WTC11 (cell line): ENCODE measurements at regions not wholly inside any gene's neighbourhood (a gene's known extent, or its start where the extent isn't known, plus 50 kb on each side); places are given as distances from the start of the nearest gene placed in this dataset.

Experiments
- ATF2 ChIP-seq: sonication (generic); formaldehyde crosslinking; IDR thresholded peaks from 2 replicates; pipeline ENCODE4 v1.8.1; 2022; ENCODE audit warnings: low read depth, missing genetic modification reagents, borderline replicate concordance
- ATF3 ChIP-seq: sonication (generic); formaldehyde crosslinking; conservative IDR thresholded peaks from 2 replicates; pipeline ENCODE4 v1.8.1; 2022; ENCODE audit warnings: mild to moderate bottlenecking, missing genetic modification reagents
- CDX4 ChIP-seq: fragments of 250-450 bp; sonication (Bioruptor Pico); IDR thresholded peaks from 2 replicates; pipeline ENCODE4 v1.9.0; 2021; ENCODE audit warnings: moderate library complexity, mild to moderate bottlenecking, inconsistent platforms, borderline replicate concordance
- CREM ChIP-seq: sonication (generic); formaldehyde crosslinking; IDR thresholded peaks from 2 replicates; pipeline ENCODE4 v1.8.1; 2022; ENCODE audit warnings: mild to moderate bottlenecking, missing genetic modification reagents, moderate library complexity
- CTCF ChIP-seq: fragments of 200-600 bp; IDR thresholded peaks from 2 replicates; pipeline ENCODE4 v1.8.0; 2022; ENCODE audit warnings: antibody characterized with exemption
- ESRRA ChIP-seq: sonication (generic); formaldehyde crosslinking; IDR thresholded peaks from 2 replicates; pipeline ENCODE4 v1.8.1; 2022; ENCODE audit warnings: mild to moderate bottlenecking, missing genetic modification reagents, borderline replicate concordance
- FOXJ3 ChIP-seq: sonication (generic); formaldehyde crosslinking; IDR thresholded peaks from 2 replicates; pipeline ENCODE4 v1.9.0; 2021; ENCODE audit warnings: missing genetic modification reagents, mild to moderate bottlenecking, borderline replicate concordance
- FOXK1 ChIP-seq: sonication (generic); formaldehyde crosslinking; IDR thresholded peaks from 2 replicates; pipeline ENCODE4 v1.8.0; 2022; ENCODE audit warnings: mild to moderate bottlenecking, moderate library complexity, missing genetic modification reagents
- HMGA2 ChIP-seq: fragments of 250-450 bp; sonication (Bioruptor Pico); IDR thresholded peaks from 2 replicates; pipeline ENCODE4 v1.4.0; 2021; ENCODE audit warnings: mild to moderate bottlenecking, moderate library complexity
- KAT7 ChIP-seq: sonication (generic); formaldehyde crosslinking; IDR thresholded peaks from 2 replicates; pipeline ENCODE4 v1.8.1; 2023; ENCODE audit warnings: missing genetic modification reagents, mild to moderate bottlenecking, borderline replicate concordance
- PRRX2 ChIP-seq: fragments of 250-450 bp; sonication (Bioruptor Pico); IDR thresholded peaks from 2 replicates; pipeline ENCODE4 v1.8.0; 2021; ENCODE audit warnings: mild to moderate bottlenecking
- SP1 ChIP-seq: sonication (generic); formaldehyde crosslinking; conservative IDR thresholded peaks from 2 replicates; pipeline ENCODE4 v1.8.1; 2022; ENCODE audit warnings: missing genetic modification reagents
- TEAD4 ChIP-seq: sonication (generic); formaldehyde crosslinking; IDR thresholded peaks from 2 replicates; pipeline ENCODE4 v1.8.0; 2022; ENCODE audit warnings: mild to moderate bottlenecking, missing genetic modification reagents
- ZBTB21 ChIP-seq: sonication (generic); formaldehyde crosslinking; IDR thresholded peaks from 2 replicates; pipeline ENCODE4 v1.8.1; 2023; ENCODE audit warnings: mild to moderate bottlenecking, missing genetic modification reagents, borderline replicate concordance

- no peak for TF ChIP-seq FOXJ3 (CRISPR knock-in tag)
- TF ChIP-seq PRRX2 (CRISPR knock-in tag), result no peak
- no peak for TF ChIP-seq ESRRA
- no peak for TF ChIP-seq CTCF
- TF ChIP-seq ATF3 (CRISPR knock-in tag), result no peak
- TF ChIP-seq KAT7 (CRISPR knock-in tag), result no peak
- TF ChIP-seq FOXK1 (CRISPR knock-in tag), result no peak
- no peak for TF ChIP-seq CDX4
- TF ChIP-seq SP1 (CRISPR knock-in tag), result no peak
- TF ChIP-seq ZBTB21 (CRISPR knock-in tag), result no peak
- TF ChIP-seq HMGA2 (CRISPR knock-in tag), result no peak
- no peak for TF ChIP-seq TEAD4 (CRISPR knock-in tag)
- TF ChIP-seq CREM, result no peak
- TF ChIP-seq ATF2, result no peak
Measured at GRCh38 chr10:29151005-29151404, 137.9 kb upstream of the LYZL1 start.
